Muscle of leg (tissue), 3 donors: ENCODE measurements at regions not wholly inside any gene's neighbourhood (a gene's known extent, or its start where the extent isn't known, plus 50 kb on each side); places are given as distances from the start of the nearest gene placed in this dataset.
"Not testable (repeated sequence)": the region's sequence is repeated elsewhere in the genome, so short reads cannot be mapped to it uniquely, and the experiment has no call there.

Experiments used
- DNase-seq: peaks from one replicate; pipeline ENCODE4 v3.0.0; 2013
- H3K27ac ChIP-seq: one replicate; pipeline ENCODE4 v1.5.1; 2013; ENCODE audit warnings: mild to moderate bottlenecking, low read length, control low read depth
- H3K27me3 ChIP-seq: one replicate; pipeline ENCODE4 v1.6.1; 2013; ENCODE audit warnings: low read length; ENCODE audit not compliant: control insufficient read depth, insufficient read depth
- H3K36me3 ChIP-seq: one replicate; pipeline ENCODE4 v1.6.1; 2013; ENCODE audit warnings: low read length; ENCODE audit not compliant: control insufficient read depth, insufficient read depth
- H3K4me1 ChIP-seq: one replicate; pipeline ENCODE4 v1.6.1; 2013; ENCODE audit warnings: low read length; ENCODE audit not compliant: control insufficient read depth, insufficient read depth
- H3K4me3 ChIP-seq: one replicate; pipeline ENCODE4 v1.5.1; 2013; ENCODE audit warnings: low read length, control low read depth
- H3K9me3 ChIP-seq: replicated peaks from 2 replicates; pipeline ENCODE4 v1.6.1; 2013; ENCODE audit warnings: low read depth, low read length; ENCODE audit not compliant: control insufficient read depth
- WGBS: methylation state at CpG from one replicate; pipeline ENCODE4 v1.1.5; 2013; ENCODE audit warnings: missing lambda C conversion rate; ENCODE audit not compliant: insufficient coverage; 5-methylcytosine and 5-hydroxymethylcytosine counted together

DNA sequence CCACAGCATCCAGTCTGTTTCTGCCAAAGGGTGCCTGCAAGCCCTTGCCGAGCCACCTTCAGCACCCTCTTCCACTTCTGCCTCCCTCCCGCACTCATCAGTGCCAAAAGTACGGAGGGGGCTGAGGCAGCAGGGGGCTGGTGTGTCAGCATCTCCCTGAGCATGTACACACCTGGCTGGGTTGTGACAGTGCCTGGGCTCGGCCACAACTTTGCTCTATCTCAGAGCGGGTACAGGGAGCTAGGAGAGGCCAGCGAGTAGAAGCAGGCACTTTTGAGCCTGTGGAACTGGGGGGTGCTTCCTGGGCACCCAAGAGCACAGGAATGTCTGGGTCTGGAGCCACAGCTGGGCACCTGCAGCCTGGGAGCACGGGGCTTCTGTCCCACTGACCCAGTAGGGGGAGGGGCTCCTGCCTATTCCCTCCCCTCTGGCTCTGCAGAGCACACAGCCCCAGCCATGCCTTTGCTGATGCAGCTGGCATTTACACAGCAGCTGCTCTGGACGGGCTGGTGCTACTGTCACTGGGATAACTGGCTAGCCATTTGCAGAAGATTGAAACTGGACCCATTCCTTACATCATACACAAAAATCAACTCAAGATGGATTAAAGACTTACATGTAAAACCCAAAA, 319.8 kb upstream of the RRP15 start:
- no peaks in the 10 kb centered on the region for H3K4me1 ChIP-seq
- 82% methylated on average over 7 of the region's 8 CpGs for whole genome bisulfite sequencing
- no peak overlapping the region for H3K27ac ChIP-seq
- no peaks in the 10 kb centered on the region for H3K36me3 ChIP-seq
- H3K4me3 ChIP-seq: no peak overlapping the region
- DNase-seq: peak; percentile 10
- H3K9me3 ChIP-seq: peaks cover 2% of the 10 kb centered on the region
- no peaks in the 10 kb centered on the region for H3K27me3 ChIP-seq

DNA sequence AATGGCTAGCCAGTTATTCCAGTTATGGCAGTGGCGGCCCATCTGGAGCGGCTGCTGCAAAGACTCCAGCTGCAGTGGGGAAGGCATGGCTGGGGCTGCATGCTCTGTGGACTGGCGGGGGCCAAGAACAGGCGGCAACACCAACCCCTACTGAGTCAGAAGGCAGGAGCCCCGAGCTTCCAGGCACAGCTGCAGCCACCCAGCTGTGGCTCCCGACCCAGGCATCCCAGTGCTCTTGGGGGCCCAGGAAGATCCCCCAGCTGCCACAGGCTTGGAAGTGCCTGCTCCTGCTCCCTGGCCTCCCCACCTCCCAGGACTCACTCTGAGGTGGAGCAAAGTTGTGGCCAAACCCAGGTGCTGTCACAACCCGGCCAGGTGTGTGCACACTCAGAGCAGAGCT, 317.0 kb upstream of the RRP15 start:
- Histone ChIP-seq H3K4me3 (no peak overlapping the region), H3K9me3 (peaks cover 2% of the 10 kb centered on the region), H3K27me3 (no peaks in the 10 kb centered on the region), H3K4me1 (no peaks in the 10 kb centered on the region), H3K27ac (no peak overlapping the region), H3K36me3 (no peaks in the 10 kb centered on the region)
- WGBS: 87% methylated on average over 7 of the region's 7 CpGs
- DNase-seq: no peak

DNA sequence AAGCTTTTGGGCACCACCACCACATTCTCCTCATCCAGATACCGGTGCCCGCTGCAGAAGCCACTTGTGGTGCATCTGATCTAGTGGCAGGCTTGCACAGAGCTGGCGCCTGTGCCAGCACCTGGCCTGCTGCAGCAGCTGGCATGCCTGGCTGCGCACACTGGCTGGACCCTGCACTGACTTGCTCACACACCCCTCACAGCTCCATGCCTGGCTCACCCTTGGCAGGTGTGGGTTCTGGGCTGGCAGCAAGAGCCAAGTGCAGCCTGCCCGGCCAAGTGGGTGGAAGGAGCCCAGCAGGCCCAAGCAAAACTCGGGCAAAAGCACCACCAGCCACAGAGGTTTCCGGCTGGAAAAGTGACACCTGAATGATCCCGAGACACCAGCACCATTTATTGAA, 315.7 kb upstream of the RRP15 start:
- peak; percentile 8 for DNase-seq
- H3K4me1 ChIP-seq: no peaks in the 10 kb centered on the region
- H3K27ac ChIP-seq: no peak overlapping the region
- WGBS: 78% methylated on average over 5 of the region's 8 CpGs
- peaks cover 2% of the 10 kb centered on the region for H3K9me3 ChIP-seq
- no peaks in the 10 kb centered on the region for H3K36me3 ChIP-seq
- no peak overlapping the region for H3K4me3 ChIP-seq
- no peaks in the 10 kb centered on the region for H3K27me3 ChIP-seq

DNA sequence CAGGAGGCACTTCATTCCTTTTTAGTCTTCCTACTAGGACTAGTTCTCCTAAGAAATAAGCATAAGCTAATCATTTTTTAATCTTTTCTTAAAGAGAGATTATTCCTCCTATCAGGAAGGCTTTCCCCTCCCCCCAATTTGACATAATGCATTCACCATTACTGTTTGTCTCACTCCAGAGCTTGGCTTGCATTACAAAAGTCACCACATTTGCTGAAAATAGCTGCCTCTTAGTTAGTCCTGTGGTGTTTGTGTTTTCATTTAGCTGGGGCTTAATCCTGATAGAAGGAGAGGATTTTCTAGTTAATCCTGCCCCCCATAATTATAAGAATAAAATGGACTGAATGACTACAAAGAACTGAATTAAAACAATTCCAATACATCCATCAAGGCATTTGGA, 307.1 kb upstream of the RRP15 start:
- peaks cover 4% of the 10 kb centered on the region for H3K4me1 ChIP-seq
- no peak overlapping the region for H3K27ac ChIP-seq
- H3K9me3 ChIP-seq: no peaks in the 10 kb centered on the region
- H3K4me3 ChIP-seq: no peak overlapping the region
- H3K36me3 ChIP-seq: no peaks in the 10 kb centered on the region
- DNase-seq: no peak
- H3K27me3 ChIP-seq: no peaks in the 10 kb centered on the region

DNA sequence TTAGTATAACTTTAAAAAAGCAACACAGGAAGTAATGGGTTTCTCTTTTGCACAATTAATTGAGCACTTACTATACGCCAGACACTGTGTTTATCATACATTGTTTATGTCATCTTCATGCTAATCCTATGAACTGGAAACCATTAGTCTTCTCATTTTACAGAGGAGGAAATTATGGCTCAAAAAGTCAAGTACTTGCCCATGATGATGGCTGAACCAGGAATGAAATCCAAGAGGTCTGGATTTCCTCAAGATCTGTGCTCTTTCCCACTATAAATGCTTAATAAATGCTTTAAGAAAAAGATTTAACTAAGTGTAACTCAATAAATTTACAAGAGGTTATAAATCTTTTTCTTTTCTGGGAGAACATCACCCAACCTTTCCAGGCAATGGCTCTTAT, 303.7 kb upstream of the RRP15 start:
- no CpG with 5 or more reads among the region's 1 CpG for WGBS
- no peak overlapping the region for H3K27ac ChIP-seq
- no peaks in the 10 kb centered on the region for H3K36me3 ChIP-seq
- H3K9me3 ChIP-seq: no peaks in the 10 kb centered on the region
- peaks cover 4% of the 10 kb centered on the region for H3K4me1 ChIP-seq
- no peaks in the 10 kb centered on the region for H3K27me3 ChIP-seq
- no peak overlapping the region for H3K4me3 ChIP-seq
- DNase-seq: no peak

DNA sequence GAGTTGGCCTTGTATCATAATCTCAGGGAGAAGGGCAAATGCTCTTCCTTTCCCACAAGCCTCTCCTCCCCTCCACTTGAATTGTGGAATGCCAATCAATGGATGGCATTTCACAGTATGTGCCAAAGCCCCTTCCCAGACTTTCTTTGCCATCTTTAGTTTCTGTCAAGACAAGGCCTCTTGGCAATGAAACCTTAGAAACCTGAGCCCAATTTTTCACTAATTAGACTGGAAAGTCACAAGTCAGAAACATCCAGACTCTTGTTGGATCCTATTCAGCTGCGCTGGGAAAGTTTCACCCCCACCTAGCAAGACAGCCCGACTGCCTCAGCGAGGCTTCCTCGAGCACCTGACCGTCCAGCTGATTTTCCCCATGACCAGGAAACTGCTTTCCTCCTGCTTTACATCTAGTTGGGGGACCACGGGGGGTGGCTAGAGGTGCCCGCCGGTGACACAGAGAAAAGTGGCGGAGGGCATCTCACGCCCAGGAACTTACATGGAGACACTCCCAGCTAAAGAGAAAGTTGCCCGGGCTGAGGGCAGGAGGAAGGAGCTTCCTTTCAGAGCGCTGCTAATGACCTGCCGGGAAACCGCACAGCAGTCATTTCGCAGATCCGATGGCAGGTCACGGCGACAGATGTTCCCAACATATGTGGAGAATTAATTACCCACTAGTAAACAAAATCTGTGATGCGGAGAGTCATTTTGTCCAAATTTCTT, 302.6 kb upstream of the RRP15 start:
- Histone ChIP-seq H3K9me3 (no peaks in the 10 kb centered on the region), H3K4me3 (no peak overlapping the region), H3K4me1 (peaks cover 4% of the 10 kb centered on the region), H3K36me3 (no peaks in the 10 kb centered on the region), H3K27ac (no peak overlapping the region), H3K27me3 (no peaks in the 10 kb centered on the region)
- DNase-seq: peak; percentile 15
- 48% methylated on average over 9 of the region's 19 CpGs for WGBS

DNA sequence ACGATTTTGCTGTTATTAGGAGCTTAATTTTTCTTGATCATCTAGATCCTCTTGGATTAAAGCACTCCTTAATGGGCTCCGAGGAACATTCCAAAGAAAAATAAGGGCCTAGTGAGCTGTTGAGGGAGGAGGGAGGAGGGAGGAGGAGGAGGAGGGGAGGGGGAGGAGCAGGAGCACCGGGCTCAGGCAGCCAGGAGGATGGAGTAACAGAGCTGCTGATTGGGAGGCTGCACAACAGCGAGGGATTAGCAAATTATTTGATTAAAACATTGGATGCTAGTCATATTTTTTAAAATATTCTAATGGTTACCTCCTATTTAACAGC, 302.1 kb upstream of the RRP15 start:
- Histone ChIP-seq H3K36me3 (no peaks in the 10 kb centered on the region), H3K4me3 (no peak overlapping the region)

DNA sequence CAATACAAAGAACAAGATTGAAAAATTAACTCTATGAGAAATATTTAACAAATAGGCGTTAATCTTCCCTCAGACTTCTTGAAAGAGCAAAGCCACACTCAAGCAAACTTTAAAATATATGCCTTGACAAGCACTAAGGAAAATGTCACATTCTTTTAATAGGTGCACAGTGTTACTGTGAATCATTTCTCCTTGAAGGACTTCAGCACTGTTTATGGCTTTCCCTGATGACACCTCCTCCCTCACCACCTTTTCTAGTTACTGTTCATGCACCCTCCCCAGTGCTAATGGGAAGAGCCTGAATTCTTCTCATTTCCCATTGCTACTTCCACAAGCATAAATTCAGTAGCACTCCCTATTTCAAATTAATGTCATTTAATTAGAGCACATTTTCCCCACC, 299.5 kb upstream of the RRP15 start:
- H3K27me3 ChIP-seq: no peaks in the 10 kb centered on the region
- H3K4me3 ChIP-seq: no peak overlapping the region
- DNase-seq: no peak
- peaks cover 4% of the 10 kb centered on the region for H3K4me1 ChIP-seq
- H3K9me3 ChIP-seq: no peaks in the 10 kb centered on the region
- WGBS: no CpG with 5 or more reads among the region's 1 CpG
- H3K27ac ChIP-seq: no peak overlapping the region
- H3K36me3 ChIP-seq: no peaks in the 10 kb centered on the region

More for the DNA sequence above, 302.1 kb upstream of the RRP15 start:
- no peak for DNase-seq
- peaks cover 4% of the 10 kb centered on the region for H3K4me1 ChIP-seq
- H3K27ac ChIP-seq: no peak overlapping the region
- H3K27me3 ChIP-seq: no peaks in the 10 kb centered on the region
- WGBS: 27% methylated on average over 1 of the region's 4 CpGs
- H3K9me3 ChIP-seq: no peaks in the 10 kb centered on the region

DNA sequence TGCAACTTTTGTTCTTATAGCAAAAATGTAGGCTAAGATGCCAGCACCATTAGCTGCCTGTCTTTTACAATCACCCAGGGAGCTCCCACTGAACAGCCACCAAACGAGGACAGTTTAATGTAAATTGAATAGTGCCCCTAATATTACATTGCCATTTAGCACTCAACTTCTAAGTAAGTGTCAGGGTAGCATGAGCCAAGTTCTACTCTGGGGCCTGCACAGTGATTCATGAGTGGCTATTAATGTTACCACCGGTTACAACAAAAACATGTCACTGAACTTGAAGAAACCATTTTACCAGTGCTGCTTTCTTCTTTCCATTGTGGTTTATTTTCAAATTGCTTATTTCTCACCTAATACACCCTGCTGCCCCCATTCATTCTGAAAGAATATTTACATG, 295.6 kb upstream of the RRP15 start:
- H3K27ac ChIP-seq: no peak overlapping the region
- WGBS: 40% methylated on average over 1 of the region's 2 CpGs

DNA sequence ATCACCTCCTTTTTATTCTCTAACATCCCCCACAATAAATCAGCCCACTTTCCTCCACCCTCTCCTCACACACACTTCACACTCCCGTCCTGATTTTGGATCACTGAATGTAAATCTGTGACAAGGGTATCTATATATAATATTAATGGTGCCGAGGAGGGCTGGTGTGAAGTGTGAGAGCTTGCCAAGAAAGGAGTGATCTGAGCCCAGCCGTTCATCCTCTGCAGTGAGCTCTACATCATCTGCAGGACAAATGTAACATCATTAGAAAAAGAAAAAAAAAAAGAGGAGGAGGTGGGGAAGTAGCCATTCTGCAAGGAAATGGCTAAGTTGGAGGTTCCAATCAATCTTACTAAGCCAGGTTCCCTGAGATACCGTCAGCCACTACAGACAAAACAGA, 291.7 kb upstream of the RRP15 start:
- Histone ChIP-seq H3K27ac (no peak overlapping the region), H3K4me3 (no peak overlapping the region), H3K27me3 (no peaks in the 10 kb centered on the region), H3K36me3 (no peaks in the 10 kb centered on the region), H3K4me1 (no peaks in the 10 kb centered on the region), H3K9me3 (no peaks in the 10 kb centered on the region)
- no peak for DNase-seq
- WGBS: no CpG with 5 or more reads among the region's 4 CpGs

More for the DNA sequence above, 295.6 kb upstream of the RRP15 start:
- Histone ChIP-seq H3K9me3 (no peaks in the 10 kb centered on the region), H3K36me3 (no peaks in the 10 kb centered on the region), H3K27me3 (no peaks in the 10 kb centered on the region), H3K4me3 (no peak overlapping the region), H3K4me1 (no peaks in the 10 kb centered on the region)
- DNase-seq: no peak

DNA sequence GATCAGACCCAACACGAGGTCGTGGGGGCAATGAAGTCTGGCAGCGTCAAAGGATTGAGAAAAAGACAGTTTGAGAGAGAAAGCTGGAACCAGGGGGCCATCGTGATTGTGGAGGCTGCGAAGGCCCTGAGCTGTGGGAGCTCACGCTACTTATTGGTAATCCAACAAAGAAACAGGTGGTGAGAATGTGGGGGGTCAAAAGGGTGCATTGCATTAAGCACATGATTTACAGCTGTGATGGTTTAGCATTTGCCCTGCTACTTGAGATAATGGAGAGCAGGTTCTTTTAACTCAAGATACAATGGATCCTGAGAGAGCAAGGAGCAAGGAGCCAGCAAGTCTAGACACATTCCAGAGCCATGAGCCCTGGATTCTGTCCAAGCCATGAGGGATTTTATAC, 276.8 kb upstream of the RRP15 start:
- H3K36me3 ChIP-seq, H3K27ac ChIP-seq, H3K4me1 ChIP-seq, H3K9me3 ChIP-seq, H3K4me3 ChIP-seq, H3K27me3 ChIP-seq, DNase-seq: not testable (repeated sequence)
- 63% methylated on average over 5 of the region's 6 CpGs for WGBS
